ENCODE measurements at regions not wholly inside any gene's neighbourhood (a gene's known extent, or its start where the extent isn't known, plus 50 kb on each side); places are given as distances from the start of the nearest gene placed in this dataset.

DNA sequence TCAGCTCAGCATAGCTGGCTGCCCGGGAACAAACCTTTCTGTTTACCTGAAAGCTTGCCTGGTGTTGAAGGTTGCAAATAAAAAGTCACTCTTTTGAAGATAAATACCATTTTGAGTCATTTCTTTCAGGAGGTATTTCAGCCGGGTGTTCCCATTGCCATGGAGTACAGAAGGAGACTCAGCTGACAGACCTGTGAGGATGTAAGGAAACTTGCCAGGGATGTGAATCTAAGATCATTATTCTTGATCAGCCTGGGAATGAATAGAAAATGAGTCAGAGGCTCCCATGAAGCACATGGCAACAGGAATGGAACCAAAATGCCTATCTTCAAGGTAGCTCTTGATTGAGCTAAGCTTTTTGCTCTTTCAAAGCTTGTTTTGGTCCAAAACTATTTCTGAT lies 231.2 kb downstream of the CYRIA start:
- in situ Hi-C loops (cut with MboI; ENCODE audit: low sequenced_read_pairs), result no loop called here
- no peak overlapping the region for H3K4me3 ChIP-seq (ENCODE audit: insufficient read depth, low read depth, low read length)
- H3K14ac ChIP-seq (replicated peaks; ENCODE audit: low read depth, low read length), result no peak overlapping the region
- no peak overlapping the region for H2AFZ ChIP-seq (replicated peaks; ENCODE audit: low read length, poor library complexity)
- dilution Hi-C loops (cut with HindIII; ENCODE audit: low sequenced_read_pairs, unreplicated experiment), result no loop called here
- no peaks in the 10 kb centered on the region for H3K36me3 ChIP-seq (ENCODE audit: control insufficient read depth, insufficient read depth, low read length)
- no peak overlapping the region for H2BK5ac ChIP-seq (ENCODE audit: low read depth, low read length, poor library complexity, severe bottlenecking)
- H4K8ac ChIP-seq (ENCODE audit: low read depth in 2 of 2, low read length in 2 of 2), result no peak overlapping the region
- H2BK20ac ChIP-seq (ENCODE audit: low read depth, low read length), result no peak overlapping the region
- H2AK9ac ChIP-seq (replicated peaks; ENCODE audit: low read depth, low read length, poor library complexity), result no peak overlapping the region
- no peaks in the 10 kb centered on the region for H3K9me1 ChIP-seq (ENCODE audit: insufficient read depth, low read length)
- no peak overlapping the region for H4K91ac ChIP-seq (ENCODE audit: insufficient read depth, low read depth, low read length)
- H3K4me1 ChIP-seq (ENCODE audit: control insufficient read depth, insufficient read depth, low read length), result no peaks in the 10 kb centered on the region
- no peak overlapping the region for H3K18ac ChIP-seq (ENCODE audit: low read depth, low read length)
- no peak overlapping the region for H2BK15ac ChIP-seq (ENCODE audit: low read depth, low read length)
- H3K4me2 ChIP-seq (ENCODE audit: low read depth, low read length), result no peak overlapping the region
- no peaks in the 10 kb centered on the region for H3K27me3 ChIP-seq (ENCODE audit: control insufficient read depth, insufficient read depth, low read length)
- intact Hi-C loops (cut with micrococcal nuclease), result no loop called here
- no peak overlapping the region for H3K56ac ChIP-seq (ENCODE audit: extremely low read depth, insufficient read depth, low read length)
- no peak overlapping the region for H3K9ac ChIP-seq (ENCODE audit: low read depth, low read length)
- no peak overlapping the region for H4K5ac ChIP-seq (ENCODE audit: low read depth, low read length)
- POLR2A ChIA-PET (ENCODE audit: unreplicated experiment), result no interaction called here
- H2BK120ac ChIP-seq (ENCODE audit: low read depth, low read length), result no peak overlapping the region
- peaks cover 25% of the 10 kb centered on the region for H3K9me3 ChIP-seq (ENCODE audit: control insufficient read depth, insufficient read depth, low read length)
- no TSS peak for BruUV-seq (replicated peaks)
- H2AK5ac ChIP-seq (ENCODE audit: low read depth, low read length), result no peak overlapping the region
- ATAC-seq (ENCODE audit: low read depth), result no peak
- no peak overlapping the region for H3K23ac ChIP-seq (ENCODE audit: low read depth, low read length)
- no peaks in the 10 kb centered on the region for H3K79me1 ChIP-seq (ENCODE audit: low read depth in 1 of 2, low read length in 2 of 2)
- WGBS, 2 experiments (ENCODE audit: extremely low coverage in 2 of 2, insufficient read length in 1 of 2), result no CpG with 5 or more reads among the region's 2 CpGs
- TF ChIP-seq, protein P1, sequence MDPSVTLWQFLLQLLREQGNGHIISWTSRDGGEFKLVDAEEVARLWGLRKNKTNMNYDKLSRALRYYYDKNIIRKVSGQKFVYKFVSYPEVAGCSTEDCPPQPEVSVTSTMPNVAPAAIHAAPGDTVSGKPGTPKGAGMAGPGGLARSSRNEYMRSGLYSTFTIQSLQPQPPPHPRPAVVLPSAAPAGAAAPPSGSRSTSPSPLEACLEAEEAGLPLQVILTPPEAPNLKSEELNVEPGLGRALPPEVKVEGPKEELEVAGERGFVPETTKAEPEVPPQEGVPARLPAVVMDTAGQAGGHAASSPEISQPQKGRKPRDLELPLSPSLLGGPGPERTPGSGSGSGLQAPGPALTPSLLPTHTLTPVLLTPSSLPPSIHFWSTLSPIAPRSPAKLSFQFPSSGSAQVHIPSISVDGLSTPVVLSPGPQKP (IDR thresholded peaks at IDR 0.05; ENCODE audit: borderline replicate concordance, low read depth, low read length), result no peak
- no peak overlapping the region for H3K27ac ChIP-seq (ENCODE audit: insufficient read depth, low read length)
- DNase-seq, result no peak
- H4K20me1 ChIP-seq (ENCODE audit: insufficient read depth, low read length), result no peaks in the 10 kb centered on the region
- CTCF ChIA-PET, result no interaction called here
- H3K4ac ChIP-seq (ENCODE audit: low read depth, low read length), result no peak overlapping the region

Measured in IMR-90 (cell line).